ENCODE measurements at regions not wholly inside any gene's neighbourhood (a gene's known extent, or its start where the extent isn't known, plus 50 kb on each side); places are given as distances from the start of the nearest gene placed in this dataset.

GRCh38 chr4:135371137-135371536 is 1169.5 kb upstream of the PABPC4L start:
- WGBS, result 90% methylated on average over 4 of the region's 4 CpGs
- DNase-seq (ENCODE audit: low spot score), result no peak
- intact Hi-C loops (cut with DNase I), result no loop called here
- H3K27ac ChIP-seq, result no peak overlapping the region
- H3K4me3 ChIP-seq, result no peak overlapping the region
- H3K9me3 ChIP-seq, result no peaks in the 10 kb centered on the region
- no peaks in the 10 kb centered on the region for H3K4me1 ChIP-seq (replicated peaks)
- H3K27me3 ChIP-seq (replicated peaks; ENCODE audit: insufficient read depth), result no peaks in the 10 kb centered on the region
- no peaks in the 10 kb centered on the region for H3K36me3 ChIP-seq
- TF ChIP-seq POLR2A (IDR thresholded peaks at IDR 0.05), result no peak
- no peak for TF ChIP-seq CTCF (IDR thresholded peaks at IDR 0.05)
- no peak for TF ChIP-seq POLR2AphosphoS5 (IDR thresholded peaks at IDR 0.05)

GRCh38 chr4:135368831-135369230 is 1167.2 kb upstream of the PABPC4L start:
- Histone ChIP-seq H3K27ac (no peak overlapping the region), H3K27me3 (replicated peaks; ENCODE audit: insufficient read depth) (no peaks in the 10 kb centered on the region), H3K4me3 (no peak overlapping the region), H3K36me3 (no peaks in the 10 kb centered on the region), H3K4me1 (replicated peaks) (no peaks in the 10 kb centered on the region), H3K9me3 (no peaks in the 10 kb centered on the region)
- WGBS, result 29% methylated on average over 3 of the region's 3 CpGs
- no peak for DNase-seq (ENCODE audit: low spot score)
- TF ChIP-seq POLR2AphosphoS5 (IDR thresholded peaks at IDR 0.05) (no peak), POLR2A (IDR thresholded peaks at IDR 0.05) (no peak), CTCF (IDR thresholded peaks at IDR 0.05) (no peak)
- intact Hi-C loops (cut with DNase I), result no loop called here

GRCh38 chr4:135365065-135365464 is 1163.5 kb upstream of the PABPC4L start:
- DNase-seq (ENCODE audit: low spot score), result no peak
- TF ChIP-seq POLR2A (IDR thresholded peaks at IDR 0.05), result no peak
- no peak for TF ChIP-seq POLR2AphosphoS5 (IDR thresholded peaks at IDR 0.05)
- TF ChIP-seq CTCF (IDR thresholded peaks at IDR 0.05), result no peak
- WGBS, result 89% methylated on average over 1 of the region's 1 CpG
- Histone ChIP-seq H3K27me3 (replicated peaks; ENCODE audit: insufficient read depth) (no peaks in the 10 kb centered on the region), H3K4me1 (replicated peaks) (no peaks in the 10 kb centered on the region), H3K36me3 (no peaks in the 10 kb centered on the region), H3K9me3 (no peaks in the 10 kb centered on the region), H3K4me3 (no peak overlapping the region), H3K27ac (no peak overlapping the region)
- intact Hi-C loops (cut with DNase I), result no loop called here

GRCh38 chr4:135359128-135359527 is 1157.5 kb upstream of the PABPC4L start:
- no peak for DNase-seq (ENCODE audit: low spot score)
- Histone ChIP-seq H3K27ac (no peak overlapping the region), H3K4me1 (replicated peaks) (no peaks in the 10 kb centered on the region), H3K36me3 (no peaks in the 10 kb centered on the region), H3K4me3 (no peak overlapping the region), H3K27me3 (replicated peaks; ENCODE audit: insufficient read depth) (no peaks in the 10 kb centered on the region), H3K9me3 (no peaks in the 10 kb centered on the region)
- TF ChIP-seq POLR2AphosphoS5 (IDR thresholded peaks at IDR 0.05) (no peak), POLR2A (IDR thresholded peaks at IDR 0.05) (no peak), CTCF (IDR thresholded peaks at IDR 0.05) (no peak)
- 88% methylated on average over 1 of the region's 1 CpG for WGBS
- intact Hi-C loops (cut with DNase I), result no loop called here

- no peak for DNase-seq (ENCODE audit: low spot score)
- intact Hi-C loops (cut with DNase I), result no loop called here
- Histone ChIP-seq H3K4me3 (no peak overlapping the region), H3K9me3 (no peaks in the 10 kb centered on the region), H3K27ac (no peak overlapping the region), H3K36me3 (no peaks in the 10 kb centered on the region), H3K4me1 (replicated peaks) (no peaks in the 10 kb centered on the region), H3K27me3 (replicated peaks; ENCODE audit: insufficient read depth) (no peaks in the 10 kb centered on the region)
- TF ChIP-seq POLR2AphosphoS5 (IDR thresholded peaks at IDR 0.05), result no peak
- TF ChIP-seq POLR2A (IDR thresholded peaks at IDR 0.05), result no peak
- TF ChIP-seq CTCF (IDR thresholded peaks at IDR 0.05), result no peak
- WGBS, result 72% methylated on average over 1 of the region's 1 CpG
These were observed 1155.5 kb upstream of the PABPC4L start for GRCh38 chr4:135357091-135357490.

All from prostate gland (tissue), 2 donors.